ENCODE measurements at regions not wholly inside any gene's neighbourhood (a gene's known extent, or its start where the extent isn't known, plus 50 kb on each side); places are given as distances from the start of the nearest gene placed in this dataset.

GRCh38 chr11:28384418-28384817 lies 276.2 kb downstream of the METTL15 start:
- no peak overlapping the region for H3K4me3 ChIP-seq (replicated peaks; ENCODE audit: low read depth, low read length)
- DNase-seq (ENCODE audit: extremely low read depth, low read depth), result peak; percentile 87
- TF ChIP-seq CTCF (IDR thresholded peaks at IDR 0.05; ENCODE audit: low read depth, low read length, missing control alignments), result no peak

GRCh38 chr11:28383456-28383855 lies 275.3 kb downstream of the METTL15 start:
- no peak for TF ChIP-seq CTCF (IDR thresholded peaks at IDR 0.05; ENCODE audit: low read depth, low read length, missing control alignments)
- no peak for DNase-seq (ENCODE audit: extremely low read depth, low read depth)
- H3K4me3 ChIP-seq (replicated peaks; ENCODE audit: low read depth, low read length), result no peak overlapping the region
